ENCODE measurements at regions not wholly inside any gene's neighbourhood (a gene's known extent, or its start where the extent isn't known, plus 50 kb on each side); places are given as distances from the start of the nearest gene placed in this dataset.

DNA sequence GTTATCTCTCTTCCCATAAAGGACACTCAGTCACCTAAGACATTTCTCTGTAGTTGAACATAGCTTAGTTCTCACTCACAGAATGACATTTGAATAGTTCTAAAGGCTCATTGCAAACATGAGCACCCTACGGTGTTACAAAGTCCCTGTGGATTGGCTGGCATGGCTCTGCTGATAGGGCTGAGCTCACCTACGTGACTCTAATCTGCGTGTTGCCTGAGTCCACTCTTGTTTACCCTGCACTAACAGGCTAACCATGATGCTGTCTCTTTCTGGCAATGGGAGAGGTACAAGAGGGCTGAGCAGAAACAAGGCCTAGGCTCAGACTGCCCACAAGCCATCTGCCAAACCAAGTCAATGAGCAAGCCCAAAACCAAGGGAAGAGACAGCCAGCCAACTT is 103.6 kb downstream of the PALM2AKAP2 start:
- H3K4me1 ChIP-seq (ENCODE audit: control insufficient read depth in 1 of 2, insufficient read depth in 2 of 2, low read length in 2 of 2): peaks cover 6 to 10% of the 10 kb centered on the region in 2 donors
- no peak overlapping the region for H3K4me3 ChIP-seq (ENCODE audit: low read depth in 1 of 2, low read length in 2 of 2)
- H3K27ac ChIP-seq (ENCODE audit: low read length): no peak overlapping the region
- H3K36me3 ChIP-seq (ENCODE audit: control insufficient read depth in 1 of 2, insufficient read depth in 2 of 2, low read length in 2 of 2): no peaks in the 10 kb centered on the region
- H3K27me3 ChIP-seq (ENCODE audit: low read depth, low read length): no peaks in the 10 kb centered on the region
- no peaks in the 10 kb centered on the region for H3K9me3 ChIP-seq (ENCODE audit: control insufficient read depth in 1 of 2, low read length in 2 of 2)

DNA sequence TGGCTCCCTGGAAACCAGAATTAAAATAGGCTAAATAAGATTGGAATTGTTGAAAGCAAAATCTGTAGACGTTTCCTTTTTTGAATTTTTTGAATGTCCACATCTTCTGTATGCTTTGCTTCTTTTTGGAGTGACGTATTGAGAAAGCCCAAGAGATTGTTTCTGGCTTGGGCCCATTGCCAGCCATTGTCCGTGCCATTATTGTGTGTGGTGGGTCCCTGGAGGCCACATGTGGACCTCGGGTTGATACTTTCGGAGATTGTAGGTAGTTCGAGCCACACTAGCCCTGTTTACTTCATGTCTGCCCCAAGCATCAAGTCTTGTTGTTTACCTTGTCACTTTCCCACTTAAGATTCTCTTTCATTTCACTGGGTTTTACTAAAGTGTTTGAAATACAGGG is 106.0 kb downstream of the PALM2AKAP2 start:
- Histone ChIP-seq H3K4me1 (ENCODE audit: control insufficient read depth in 1 of 2, insufficient read depth in 2 of 2, low read length in 2 of 2) (peaks cover 6 to 10% of the 10 kb centered on the region in 2 donors), H3K27ac (ENCODE audit: low read length) (no peak overlapping the region), H3K27me3 (ENCODE audit: low read depth, low read length) (no peaks in the 10 kb centered on the region), H3K9me3 (ENCODE audit: control insufficient read depth in 1 of 2, low read length in 2 of 2) (no peaks in the 10 kb centered on the region), H3K36me3 (ENCODE audit: control insufficient read depth in 1 of 2, insufficient read depth in 2 of 2, low read length in 2 of 2) (no peaks in the 10 kb centered on the region), H3K4me3 (ENCODE audit: low read depth in 1 of 2, low read length in 2 of 2) (no peak overlapping the region)

DNA sequence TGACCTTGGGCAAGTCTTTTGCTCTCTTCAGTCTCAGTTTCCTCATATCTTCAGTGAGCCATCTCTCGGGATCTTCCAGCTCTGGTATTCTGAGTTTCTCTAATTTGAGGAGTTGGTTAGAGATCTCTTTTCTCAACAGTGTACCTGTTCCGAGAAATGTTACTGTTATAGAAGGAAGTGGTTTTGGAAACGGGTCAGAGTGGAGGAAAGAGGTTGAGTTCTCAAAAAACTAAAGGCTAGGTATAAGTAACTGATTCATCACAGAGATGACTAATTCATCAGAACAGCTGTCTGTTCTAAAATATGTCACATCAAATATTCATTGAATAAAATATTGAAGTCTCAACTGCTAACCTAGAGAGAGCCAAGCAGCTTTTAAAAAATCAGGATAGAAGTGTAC is 106.6 kb downstream of the PALM2AKAP2 start:
- Histone ChIP-seq H3K27me3 (ENCODE audit: low read depth, low read length) (no peaks in the 10 kb centered on the region), H3K4me3 (ENCODE audit: low read depth in 1 of 2, low read length in 2 of 2) (no peak overlapping the region), H3K36me3 (ENCODE audit: control insufficient read depth in 1 of 2, insufficient read depth in 2 of 2, low read length in 2 of 2) (no peaks in the 10 kb centered on the region), H3K27ac (ENCODE audit: low read length) (no peak overlapping the region), H3K9me3 (ENCODE audit: control insufficient read depth in 1 of 2, low read length in 2 of 2) (no peaks in the 10 kb centered on the region), H3K4me1 (ENCODE audit: control insufficient read depth in 1 of 2, insufficient read depth in 2 of 2, low read length in 2 of 2) (peaks cover 6 to 10% of the 10 kb centered on the region in 2 donors)

DNA sequence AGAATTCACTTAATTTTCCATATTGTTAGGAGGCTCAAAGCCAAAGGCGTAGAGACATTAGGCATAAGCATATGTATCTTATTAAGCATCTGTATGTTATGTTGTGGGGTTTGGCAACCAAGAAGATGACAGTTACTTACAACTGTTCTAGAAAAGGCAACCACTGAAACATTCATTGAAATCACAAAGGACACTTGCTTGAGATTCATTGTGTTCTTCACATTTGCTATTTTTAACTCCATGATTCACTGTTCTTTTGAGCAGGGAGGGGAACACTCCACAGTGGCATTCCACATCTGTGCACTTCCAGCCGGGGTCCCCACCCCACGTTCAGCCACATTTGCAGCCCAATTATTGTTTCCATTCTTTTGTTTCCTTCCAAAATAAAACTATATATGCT is 107.1 kb downstream of the PALM2AKAP2 start:
- no peak overlapping the region for H3K4me3 ChIP-seq (ENCODE audit: low read depth in 1 of 2, low read length in 2 of 2)
- no peaks in the 10 kb centered on the region for H3K36me3 ChIP-seq (ENCODE audit: control insufficient read depth in 1 of 2, insufficient read depth in 2 of 2, low read length in 2 of 2)
- no peaks in the 10 kb centered on the region for H3K27me3 ChIP-seq (ENCODE audit: low read depth, low read length)
- peaks cover 6 to 10% of the 10 kb centered on the region in 2 donors for H3K4me1 ChIP-seq (ENCODE audit: control insufficient read depth in 1 of 2, insufficient read depth in 2 of 2, low read length in 2 of 2)
- no peak overlapping the region for H3K27ac ChIP-seq (ENCODE audit: low read length)
- no peaks in the 10 kb centered on the region for H3K9me3 ChIP-seq (ENCODE audit: control insufficient read depth in 1 of 2, low read length in 2 of 2)

- Histone ChIP-seq H3K27ac (ENCODE audit: low read length) (no peak overlapping the region), H3K4me3 (ENCODE audit: low read depth in 1 of 2, low read length in 2 of 2) (no peak overlapping the region), H3K9me3 (ENCODE audit: control insufficient read depth in 1 of 2, low read length in 2 of 2) (no peaks in the 10 kb centered on the region), H3K36me3 (ENCODE audit: control insufficient read depth in 1 of 2, insufficient read depth in 2 of 2, low read length in 2 of 2) (no peaks in the 10 kb centered on the region), H3K4me1 (ENCODE audit: control insufficient read depth in 1 of 2, insufficient read depth in 2 of 2, low read length in 2 of 2) (peaks cover 6 to 10% of the 10 kb centered on the region in 2 donors), H3K27me3 (ENCODE audit: low read depth, low read length) (no peaks in the 10 kb centered on the region)
Measured at GRCh38 chr9:109888695-109889094, 108.7 kb downstream of the PALM2AKAP2 start.

DNA sequence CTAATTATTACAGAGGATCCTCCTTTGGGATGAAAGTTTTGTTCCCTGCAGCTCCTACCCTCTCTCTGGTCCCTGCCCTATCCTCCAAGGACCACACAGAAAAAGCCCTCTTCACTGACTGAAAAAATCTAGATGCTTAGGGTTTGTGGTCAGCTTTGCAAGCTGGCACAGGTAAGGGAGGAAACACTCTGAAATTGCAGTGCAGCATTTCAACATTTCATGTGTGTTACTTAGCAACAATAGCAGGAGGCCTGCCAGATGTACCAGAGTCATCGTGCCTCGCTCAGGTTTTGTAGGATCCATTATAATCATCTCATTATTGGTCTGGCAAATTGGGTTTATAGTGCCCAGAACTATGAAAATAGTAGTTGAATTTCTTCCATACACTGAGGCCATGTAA is 109.5 kb downstream of the PALM2AKAP2 start:
- no peaks in the 10 kb centered on the region for H3K9me3 ChIP-seq (ENCODE audit: control insufficient read depth in 1 of 2, low read length in 2 of 2)
- H3K36me3 ChIP-seq (ENCODE audit: control insufficient read depth in 1 of 2, insufficient read depth in 2 of 2, low read length in 2 of 2): no peaks in the 10 kb centered on the region
- H3K4me3 ChIP-seq (ENCODE audit: low read depth in 1 of 2, low read length in 2 of 2): no peak overlapping the region
- H3K27me3 ChIP-seq (ENCODE audit: low read depth, low read length): no peaks in the 10 kb centered on the region
- H3K27ac ChIP-seq (ENCODE audit: low read length): no peak overlapping the region
- peaks cover 6 to 10% of the 10 kb centered on the region in 2 donors for H3K4me1 ChIP-seq (ENCODE audit: control insufficient read depth in 1 of 2, insufficient read depth in 2 of 2, low read length in 2 of 2)

GRCh38 chr9:109893241-109893640 is 113.2 kb downstream of the PALM2AKAP2 start:
- Histone ChIP-seq H3K27ac (ENCODE audit: low read length) (no peak overlapping the region), H3K4me3 (ENCODE audit: low read depth in 1 of 2, low read length in 2 of 2) (no peak overlapping the region), H3K27me3 (ENCODE audit: low read depth, low read length) (no peaks in the 10 kb centered on the region)

GRCh38 chr9:109894473-109894872 is 114.5 kb downstream of the PALM2AKAP2 start:
- H3K4me1 ChIP-seq (ENCODE audit: control insufficient read depth in 1 of 2, insufficient read depth in 2 of 2, low read length in 2 of 2): no peaks in the 10 kb centered on the region
- H3K27me3 ChIP-seq (ENCODE audit: low read depth, low read length): no peaks in the 10 kb centered on the region
- no peaks in the 10 kb centered on the region for H3K9me3 ChIP-seq (ENCODE audit: control insufficient read depth in 1 of 2, low read length in 2 of 2)
- no peak overlapping the region for H3K27ac ChIP-seq (ENCODE audit: low read length)
- H3K4me3 ChIP-seq (ENCODE audit: low read depth in 1 of 2, low read length in 2 of 2): no peak overlapping the region
- H3K36me3 ChIP-seq (ENCODE audit: control insufficient read depth in 1 of 2, insufficient read depth in 2 of 2, low read length in 2 of 2): no peaks in the 10 kb centered on the region

More at GRCh38 chr9:109893241-109893640, 113.2 kb downstream of the PALM2AKAP2 start:
- Histone ChIP-seq H3K4me1 (ENCODE audit: control insufficient read depth in 1 of 2, insufficient read depth in 2 of 2, low read length in 2 of 2) (no peaks in the 10 kb centered on the region), H3K9me3 (ENCODE audit: control insufficient read depth in 1 of 2, low read length in 2 of 2) (no peaks in the 10 kb centered on the region), H3K36me3 (ENCODE audit: control insufficient read depth in 1 of 2, insufficient read depth in 2 of 2, low read length in 2 of 2) (no peaks in the 10 kb centered on the region)

GRCh38 chr9:109894921-109895758 is 115.1 kb downstream of the PALM2AKAP2 start:
- Histone ChIP-seq H3K4me3 (ENCODE audit: low read depth in 1 of 2, low read length in 2 of 2) (no peak overlapping the region), H3K4me1 (ENCODE audit: control insufficient read depth in 1 of 2, insufficient read depth in 2 of 2, low read length in 2 of 2) (no peaks in the 10 kb centered on the region), H3K36me3 (ENCODE audit: control insufficient read depth in 1 of 2, insufficient read depth in 2 of 2, low read length in 2 of 2) (no peaks in the 10 kb centered on the region), H3K9me3 (ENCODE audit: control insufficient read depth in 1 of 2, low read length in 2 of 2) (no peaks in the 10 kb centered on the region), H3K27ac (ENCODE audit: low read length) (no peak overlapping the region), H3K27me3 (ENCODE audit: low read depth, low read length) (no peaks in the 10 kb centered on the region)

DNA sequence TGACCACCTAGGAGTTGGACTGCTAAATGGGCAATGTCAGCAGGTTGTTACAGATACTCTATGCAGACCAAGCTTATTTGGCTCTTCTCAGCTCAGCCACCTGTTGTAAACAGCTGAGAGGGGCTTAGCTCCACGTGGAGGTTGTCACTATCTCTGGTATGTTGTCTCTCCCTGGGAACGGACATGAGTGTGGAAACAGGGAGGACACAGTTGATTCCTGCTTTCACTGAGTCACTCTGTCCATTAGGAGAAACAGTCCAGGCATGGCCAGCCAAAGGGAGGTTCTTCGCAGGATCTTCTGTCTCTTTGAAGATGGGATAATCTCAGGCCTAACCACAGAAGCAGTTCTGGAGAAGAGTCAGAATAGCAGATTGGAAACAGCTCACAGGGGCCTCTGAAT is 121.2 kb downstream of the PALM2AKAP2 start:
- Histone ChIP-seq H3K9me3 (ENCODE audit: control insufficient read depth in 1 of 2, low read length in 2 of 2) (no peaks in the 10 kb centered on the region), H3K27me3 (ENCODE audit: low read depth, low read length) (no peaks in the 10 kb centered on the region), H3K4me1 (ENCODE audit: control insufficient read depth in 1 of 2, insufficient read depth in 2 of 2, low read length in 2 of 2) (peaks cover 0 to 6% of the 10 kb centered on the region in 2 donors), H3K36me3 (ENCODE audit: control insufficient read depth in 1 of 2, insufficient read depth in 2 of 2, low read length in 2 of 2) (no peaks in the 10 kb centered on the region), H3K4me3 (ENCODE audit: low read depth in 1 of 2, low read length in 2 of 2) (no peak overlapping the region), H3K27ac (ENCODE audit: low read length) (no peak overlapping the region)

GRCh38 chr9:109903515-109904138 is 123.6 kb downstream of the PALM2AKAP2 start:
- Histone ChIP-seq H3K27ac (ENCODE audit: low read length) (no peak overlapping the region), H3K4me1 (ENCODE audit: control insufficient read depth in 1 of 2, insufficient read depth in 2 of 2, low read length in 2 of 2) (peaks cover 5 to 6% of the 10 kb centered on the region in 2 donors), H3K27me3 (ENCODE audit: low read depth, low read length) (no peaks in the 10 kb centered on the region)

More at GRCh38 chr9:109903515-109904138, 123.6 kb downstream of the PALM2AKAP2 start:
- no peaks in the 10 kb centered on the region for H3K9me3 ChIP-seq (ENCODE audit: control insufficient read depth in 1 of 2, low read length in 2 of 2)
- no peaks in the 10 kb centered on the region for H3K36me3 ChIP-seq (ENCODE audit: control insufficient read depth in 1 of 2, insufficient read depth in 2 of 2, low read length in 2 of 2)
- H3K4me3 ChIP-seq (ENCODE audit: low read depth in 1 of 2, low read length in 2 of 2): no peak overlapping the region
